Activated CD8-positive, alpha-beta memory T cell treated with anti-CD3 and anti-CD28 coated beads for 4 hours (primary cell): ENCODE measurements at regions not wholly inside any gene's neighbourhood (a gene's known extent, or its start where the extent isn't known, plus 50 kb on each side); places are given as distances from the start of the nearest gene placed in this dataset.
"Not testable (repeated sequence)": the region's sequence is repeated elsewhere in the genome, so short reads cannot be mapped to it uniquely, and the experiment has no call there.

ENCODE experiments used
- DNase-seq, 2 donors: peaks; one replicate each; pipeline ENCODE4 v3.0.0-alpha.2; 2020; ENCODE audit warnings: low read depth in 2 of 2

GRCh38 chr2:235217846-235218245, 266.0 kb downstream of the SH3BP4 start:
- DNase-seq, result no peak

GRCh38 chr2:235218486-235218907, 266.7 kb downstream of the SH3BP4 start:
- DNase-seq, result no peak

DNA sequence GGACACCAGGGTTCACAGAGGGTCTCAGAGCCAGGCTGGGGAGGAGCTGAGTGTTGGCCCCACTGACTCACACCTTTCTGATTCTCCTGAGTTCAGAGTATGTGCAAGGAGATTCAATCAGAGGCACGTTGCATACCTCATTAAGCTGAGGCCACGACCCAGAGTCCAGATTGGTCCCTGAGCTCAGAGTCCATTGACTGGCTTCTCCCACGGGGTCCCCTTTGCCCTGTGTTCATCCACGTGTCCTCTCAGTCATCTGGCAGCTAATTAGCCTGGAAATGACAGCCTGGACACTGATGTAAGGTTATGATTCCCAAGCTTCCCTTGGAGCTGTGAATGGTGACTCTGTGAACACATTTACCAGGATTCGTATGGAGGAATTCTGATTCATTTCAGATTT, 267.2 kb downstream of the SH3BP4 start:
- DNase-seq, result no peak

DNA sequence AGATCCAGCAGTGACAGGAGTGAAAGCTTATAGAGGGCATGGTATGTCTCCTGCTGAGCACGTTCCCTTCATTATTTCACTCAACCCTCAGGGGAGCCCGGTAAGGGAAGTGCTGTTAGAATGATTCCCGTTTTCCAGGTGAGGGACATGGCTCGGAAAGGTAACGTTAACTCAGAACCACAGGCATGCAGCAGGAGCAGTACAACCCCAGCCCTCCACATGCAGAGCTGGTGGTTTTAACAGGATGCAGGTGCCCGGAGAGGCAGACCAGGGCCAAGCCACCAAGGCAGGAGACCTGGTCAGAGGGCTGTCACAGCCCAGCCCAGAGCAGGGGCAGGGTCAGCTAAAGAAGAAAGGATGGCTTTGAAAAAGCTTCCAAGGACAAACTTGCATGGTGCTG, 268.5 kb downstream of the SH3BP4 start:
- no peak for DNase-seq

DNA sequence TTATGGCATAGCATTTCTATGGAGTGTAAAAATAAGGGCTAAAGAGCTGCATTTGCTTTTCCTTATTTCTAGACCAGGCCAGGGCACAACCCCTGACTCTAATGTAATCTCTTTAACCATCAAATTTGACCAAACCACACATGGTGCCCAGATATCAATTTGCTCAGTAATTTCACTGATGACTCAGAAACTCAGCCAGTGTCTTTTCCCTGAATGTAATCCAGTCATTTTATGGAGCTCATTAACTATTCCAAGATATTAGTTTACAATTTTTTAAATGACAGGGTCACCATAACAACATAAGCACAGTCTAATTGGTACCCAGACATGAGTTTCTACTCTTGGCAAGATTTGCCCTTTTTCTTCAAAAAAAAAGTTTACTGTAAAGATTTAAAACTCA, 270.8 kb upstream of the AGAP1 start:
- no peak for DNase-seq

- DNase-seq, result no peak
Observed at GRCh38 chr2:235224410-235224809, 269.4 kb upstream of the AGAP1 start.

DNA sequence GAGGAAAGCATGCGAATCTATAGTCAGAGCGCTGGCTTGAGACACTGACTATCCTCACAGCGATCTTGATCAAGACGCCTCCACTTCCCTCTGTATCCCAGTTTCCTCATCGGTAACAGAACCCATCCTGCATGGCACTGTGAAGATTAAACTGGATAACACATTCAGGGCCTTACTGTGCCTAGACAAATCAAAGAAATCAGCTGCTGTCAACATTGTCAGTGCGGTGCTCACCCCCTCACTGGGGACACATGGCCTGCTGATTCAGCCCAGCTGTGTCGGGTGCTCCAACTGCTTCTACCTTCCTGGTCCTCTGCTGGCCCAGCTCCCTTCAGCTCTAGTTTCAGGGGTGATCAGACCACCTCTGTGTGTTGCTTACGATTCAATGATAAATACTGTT, 268.6 kb upstream of the AGAP1 start:
- DNase-seq, result no peak

GRCh38 chr2:235227590-235227989, 266.3 kb upstream of the AGAP1 start:
- DNase-seq, result no peak

GRCh38 chr2:235228422-235228821, 265.4 kb upstream of the AGAP1 start:
- DNase-seq, result not testable (repeated sequence)

- no peak for DNase-seq
Observed at GRCh38 chr2:235229236-235229635, 264.6 kb upstream of the AGAP1 start.

GRCh38 chr2:235230821-235231601, 262.8 kb upstream of the AGAP1 start:
- no peak for DNase-seq

- DNase-seq, result no peak
Observed at GRCh38 chr2:235232449-235233433, 261.1 kb upstream of the AGAP1 start.

- no peak for DNase-seq
Observed at GRCh38 chr2:235234736-235235135, 259.1 kb upstream of the AGAP1 start.

DNA sequence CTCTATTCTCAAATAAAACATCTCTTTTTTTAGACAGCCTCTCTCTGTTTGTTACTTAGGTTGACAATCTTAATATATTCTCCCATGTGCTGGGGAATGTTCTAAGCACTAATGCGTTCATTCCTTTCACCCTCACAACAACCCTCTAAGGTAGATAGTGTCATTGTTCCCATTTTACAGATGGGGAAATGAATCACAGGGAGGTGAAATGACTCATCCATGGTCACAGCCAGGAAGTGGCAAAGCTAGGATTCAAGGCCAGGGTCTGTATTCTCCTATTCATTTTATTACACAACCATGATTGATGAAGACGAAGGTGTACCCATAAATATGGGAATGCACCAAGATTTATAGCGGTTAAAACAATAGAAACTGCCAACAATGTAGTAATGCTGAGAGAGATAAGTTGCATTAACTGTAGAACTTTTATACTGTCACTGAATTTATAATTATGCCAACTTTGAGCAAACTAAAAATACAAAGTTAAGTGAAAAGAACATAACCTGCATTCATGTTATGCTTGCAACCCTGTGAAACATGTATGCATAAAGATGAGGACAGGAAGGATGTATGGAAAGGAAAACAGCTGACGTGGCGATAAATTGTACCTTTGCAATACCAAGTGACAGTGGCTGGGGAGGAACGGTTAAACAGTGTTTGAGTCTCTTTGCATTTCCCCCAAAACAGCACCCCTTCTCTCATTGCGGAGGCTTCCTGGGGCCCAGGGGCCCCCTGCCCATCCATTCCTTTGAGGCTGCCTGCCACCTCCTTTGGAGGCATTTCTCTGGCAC, 257.7 kb upstream of the AGAP1 start:
- DNase-seq, result no peak

DNA sequence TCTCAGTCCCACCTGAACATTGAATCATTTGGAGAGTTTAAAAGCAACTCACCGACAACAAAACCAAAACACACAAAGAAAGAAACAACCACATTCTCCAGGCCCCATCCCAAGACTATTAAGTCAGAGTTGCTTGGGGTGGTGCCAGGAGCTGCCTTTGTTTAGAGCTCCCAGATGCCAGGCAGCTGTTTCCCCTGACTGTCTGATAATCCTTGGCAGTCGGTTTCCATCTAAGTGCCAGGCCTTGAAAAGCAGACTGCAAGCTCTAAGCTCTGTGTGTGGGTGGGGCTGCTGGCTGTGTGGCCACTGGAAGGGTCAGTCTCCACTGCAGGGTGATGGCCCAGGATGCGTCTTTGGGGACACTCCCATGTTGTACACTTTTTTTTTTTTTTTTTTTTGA, 255.3 kb upstream of the AGAP1 start:
- no peak for DNase-seq

GRCh38 chr2:235240574-235240973, 253.3 kb upstream of the AGAP1 start:
- no peak for DNase-seq

DNA sequence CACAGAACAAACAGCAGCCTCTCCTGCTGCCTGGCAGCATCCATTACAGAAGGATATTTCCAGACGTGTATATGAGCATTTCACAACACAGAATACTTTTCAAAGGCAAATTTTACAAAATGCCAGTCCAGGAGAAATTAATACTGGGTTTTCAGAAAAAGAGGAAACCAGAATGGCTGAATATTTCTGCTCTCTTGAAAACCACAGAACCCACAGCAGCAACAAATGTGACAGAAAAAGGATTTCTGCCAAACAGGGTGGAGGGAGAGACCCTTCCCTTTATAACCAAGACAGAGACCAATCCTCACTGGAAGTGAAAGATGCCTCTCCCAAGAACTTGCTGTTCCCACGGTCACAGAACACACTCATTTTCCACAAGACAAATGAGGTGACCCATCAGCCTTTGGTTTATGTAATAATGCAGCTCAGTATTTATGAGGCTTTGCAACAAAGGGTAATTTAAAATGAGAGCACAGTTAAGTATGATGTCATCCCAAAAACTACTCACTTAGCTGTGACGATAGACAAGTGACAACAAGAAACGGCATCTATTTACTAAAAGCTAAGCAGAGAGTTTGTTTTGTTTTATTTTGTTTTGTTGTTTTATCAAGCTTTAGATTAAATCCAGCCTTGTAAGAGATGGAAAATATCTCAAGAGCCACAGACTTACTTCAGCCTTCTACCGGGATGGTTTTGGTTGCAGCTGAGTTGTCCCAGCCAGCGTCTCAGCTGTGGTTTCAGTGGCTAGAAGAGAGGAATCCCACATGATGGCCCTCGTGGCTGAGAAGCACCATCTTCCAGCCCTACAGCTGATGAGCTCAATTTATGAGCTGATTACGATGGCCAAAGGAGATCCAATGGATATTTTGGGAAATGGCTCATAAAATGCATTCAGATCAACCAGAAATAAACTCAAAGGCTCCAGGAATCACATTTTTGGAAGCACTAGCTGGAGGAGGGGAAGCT, 249.3 kb upstream of the AGAP1 start:
- no peak for DNase-seq

DNA sequence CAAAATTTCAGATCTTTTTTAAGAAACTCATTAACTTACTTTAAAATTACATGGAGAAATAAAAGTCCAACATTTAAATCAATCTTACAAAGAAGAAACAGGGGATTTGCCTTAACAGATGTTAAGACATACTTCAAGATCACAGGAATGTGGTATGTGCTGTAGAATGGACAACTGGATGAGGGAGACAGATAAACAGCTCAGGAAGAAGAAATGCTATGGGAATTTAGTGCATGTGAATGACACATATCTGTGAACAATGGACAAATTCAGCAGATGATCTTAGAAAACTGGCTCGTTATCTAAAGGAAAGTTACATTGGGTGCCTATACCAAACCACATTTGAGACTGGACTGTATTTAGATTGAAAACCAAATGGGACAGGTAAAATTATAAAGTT, 246.8 kb upstream of the AGAP1 start:
- no peak for DNase-seq

GRCh38 chr2:235255693-235256092, 238.2 kb upstream of the AGAP1 start:
- no peak for DNase-seq

DNA sequence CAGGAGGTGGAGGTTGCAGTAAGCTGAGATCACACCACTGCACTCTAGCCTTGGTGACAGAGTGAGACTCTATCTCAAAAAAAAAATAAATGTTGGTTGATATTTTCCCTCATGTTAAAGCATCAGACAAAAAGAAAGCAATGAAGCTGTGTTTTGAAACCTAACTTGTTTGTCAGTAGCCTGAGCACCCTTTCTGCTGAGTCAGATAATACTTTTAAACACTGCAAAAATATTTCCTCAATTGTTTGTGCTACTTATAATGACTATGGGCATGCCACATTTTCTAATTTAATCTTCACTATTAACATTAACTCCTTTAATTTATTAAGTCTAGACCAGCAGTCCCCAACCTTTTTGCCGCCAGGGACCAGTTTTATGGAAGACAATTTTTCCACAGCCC, 236.3 kb upstream of the AGAP1 start:
- DNase-seq, result no peak

- no peak for DNase-seq
Observed at GRCh38 chr2:235262750-235263149, 231.1 kb upstream of the AGAP1 start.
